Type B pancreatic cell (in vitro differentiated cells): ENCODE measurements at regions not wholly inside any gene's neighbourhood (a gene's known extent, or its start where the extent isn't known, plus 50 kb on each side); places are given as distances from the start of the nearest gene placed in this dataset.
A peak's percentile ranks its signal among the peaks of the same experiment; 100 is the strongest.

Experiments
- DNase-seq: peaks from one replicate; pipeline ENCODE4 v3.0.0; 2021; ENCODE audit warnings: mixed read lengths; ENCODE audit not compliant: unreplicated experiment; ENCODE audit errors: extremely low spot score
- H3K27ac Mint-ChIP-seq: 2 replicates; pipeline ENCODE4 v1.8.0; 2021; ENCODE audit warnings: mild to moderate bottlenecking, mixed read lengths
- H3K27me3 Mint-ChIP-seq: 2 replicates; pipeline ENCODE4 v1.8.0; 2021; ENCODE audit warnings: mixed read lengths
- H3K36me3 Mint-ChIP-seq: 2 replicates; pipeline ENCODE4 v1.8.0; 2021; ENCODE audit warnings: mixed read lengths
- H3K4me1 Mint-ChIP-seq: one replicate; pipeline ENCODE4 v1.8.0; 2021; ENCODE audit warnings: mixed read lengths; ENCODE audit not compliant: unreplicated experiment
- H3K4me3 Mint-ChIP-seq: 2 replicates; pipeline ENCODE4 v1.8.0; 2021; ENCODE audit warnings: mild to moderate bottlenecking, mixed read lengths
- H3K9me3 Mint-ChIP-seq: 2 replicates; pipeline ENCODE4 v1.8.0; 2021; ENCODE audit warnings: mixed read lengths
- TF ChIP-seq, protein P1 (sequence below): fragments of 200-600 bp; sonication (generic); conservative IDR thresholded peaks from 2 replicates; pipeline ENCODE4 v1.5.0; 2021; ENCODE audit warnings: antibody characterized with exemption, mild to moderate bottlenecking

DNA sequence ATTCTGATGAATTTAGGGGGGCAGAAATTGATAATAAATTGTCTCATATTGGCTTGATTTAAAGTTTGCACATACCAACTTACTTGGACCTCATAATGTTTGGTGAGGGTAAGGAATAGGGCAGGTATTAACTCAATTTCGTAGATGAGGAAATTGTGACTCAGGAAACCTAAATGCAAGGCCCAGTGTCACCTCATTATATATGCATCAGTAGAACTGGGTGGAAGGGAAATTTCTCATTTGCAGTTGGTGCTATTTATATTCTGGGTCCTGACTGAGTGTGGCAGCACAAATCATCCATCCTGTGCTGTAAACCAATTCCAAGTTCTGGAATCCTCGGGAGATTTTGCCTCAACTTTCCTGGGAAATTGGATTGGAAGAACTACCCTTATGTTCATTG lies 103.0 kb downstream of the SPATA31D1 start:
- Mint-ChIP-seq H3K27me3 (peaks cover 8% of the 10 kb centered on the region), H3K36me3 (no peaks in the 10 kb centered on the region), H3K4me1 (no peaks in the 10 kb centered on the region), H3K4me3 (no peak overlapping the region), H3K9me3 (peaks cover 4% of the 10 kb centered on the region), H3K27ac (no peak overlapping the region)
- DNase-seq, result no peak
- TF ChIP-seq, protein P1, sequence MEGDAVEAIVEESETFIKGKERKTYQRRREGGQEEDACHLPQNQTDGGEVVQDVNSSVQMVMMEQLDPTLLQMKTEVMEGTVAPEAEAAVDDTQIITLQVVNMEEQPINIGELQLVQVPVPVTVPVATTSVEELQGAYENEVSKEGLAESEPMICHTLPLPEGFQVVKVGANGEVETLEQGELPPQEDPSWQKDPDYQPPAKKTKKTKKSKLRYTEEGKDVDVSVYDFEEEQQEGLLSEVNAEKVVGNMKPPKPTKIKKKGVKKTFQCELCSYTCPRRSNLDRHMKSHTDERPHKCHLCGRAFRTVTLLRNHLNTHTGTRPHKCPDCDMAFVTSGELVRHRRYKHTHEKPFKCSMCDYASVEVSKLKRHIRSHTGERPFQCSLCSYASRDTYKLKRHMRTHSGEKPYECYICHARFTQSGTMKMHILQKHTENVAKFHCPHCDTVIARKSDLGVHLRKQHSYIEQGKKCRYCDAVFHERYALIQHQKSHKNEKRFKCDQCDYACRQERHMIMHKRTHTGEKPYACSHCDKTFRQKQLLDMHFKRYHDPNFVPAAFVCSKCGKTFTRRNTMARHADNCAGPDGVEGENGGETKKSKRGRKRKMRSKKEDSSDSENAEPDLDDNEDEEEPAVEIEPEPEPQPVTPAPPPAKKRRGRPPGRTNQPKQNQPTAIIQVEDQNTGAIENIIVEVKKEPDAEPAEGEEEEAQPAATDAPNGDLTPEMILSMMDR, result no peak

DNA sequence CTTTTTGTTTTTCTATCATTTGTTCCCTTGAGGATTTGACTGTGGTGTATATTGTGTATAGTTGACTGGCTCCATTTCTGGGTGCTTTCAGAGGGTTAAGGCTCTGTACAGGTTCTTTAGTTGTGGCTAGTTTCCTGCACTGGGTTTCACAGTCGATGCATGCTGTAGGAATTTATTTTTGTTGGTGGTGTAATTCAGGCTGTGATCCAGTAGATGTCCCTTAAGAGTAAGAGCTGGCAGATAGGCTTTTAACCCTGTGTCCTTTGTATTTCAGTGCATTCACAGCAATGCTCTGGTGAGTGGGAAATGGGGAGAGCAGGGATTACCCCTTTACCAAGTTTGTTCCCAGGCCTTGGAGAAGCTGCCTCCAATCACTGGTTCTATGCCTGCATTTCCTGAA lies 112.9 kb downstream of the SPATA31D1 start:
- DNase-seq, result no peak
- peaks cover 4% of the 10 kb centered on the region for H3K36me3 Mint-ChIP-seq
- H3K4me3 Mint-ChIP-seq, result no peak overlapping the region
- H3K4me1 Mint-ChIP-seq, result no peaks in the 10 kb centered on the region
- H3K27me3 Mint-ChIP-seq, result no peaks in the 10 kb centered on the region
- peaks cover 8% of the 10 kb centered on the region for H3K9me3 Mint-ChIP-seq
- TF ChIP-seq, protein P1, result peak; percentile 43
- H3K27ac Mint-ChIP-seq, result no peak overlapping the region

DNA sequence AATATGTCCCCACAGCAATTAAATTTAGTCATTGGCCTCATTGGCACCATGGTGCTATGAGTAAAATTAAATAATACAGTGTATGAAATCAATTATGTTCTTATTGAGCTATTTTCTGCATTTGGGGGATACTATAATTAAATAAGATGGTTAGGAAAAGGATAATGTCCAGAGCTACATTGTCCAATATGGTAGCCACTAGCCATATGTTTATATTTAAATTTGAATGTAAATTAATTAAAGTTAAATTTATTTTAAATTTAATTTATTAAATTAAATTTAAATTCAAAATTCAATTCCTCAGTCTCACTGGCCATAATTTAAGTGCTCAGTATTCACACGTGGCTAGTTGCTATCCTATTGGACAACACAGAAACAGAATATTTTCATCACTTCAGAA lies 115.7 kb downstream of the SPATA31D1 start:
- Mint-ChIP-seq H3K9me3 (no peaks in the 10 kb centered on the region), H3K4me1 (no peaks in the 10 kb centered on the region), H3K27ac (no peak overlapping the region), H3K27me3 (no peaks in the 10 kb centered on the region), H3K4me3 (no peak overlapping the region), H3K36me3 (peaks cover 4% of the 10 kb centered on the region)
- TF ChIP-seq, protein P1, result no peak
- no peak for DNase-seq

DNA sequence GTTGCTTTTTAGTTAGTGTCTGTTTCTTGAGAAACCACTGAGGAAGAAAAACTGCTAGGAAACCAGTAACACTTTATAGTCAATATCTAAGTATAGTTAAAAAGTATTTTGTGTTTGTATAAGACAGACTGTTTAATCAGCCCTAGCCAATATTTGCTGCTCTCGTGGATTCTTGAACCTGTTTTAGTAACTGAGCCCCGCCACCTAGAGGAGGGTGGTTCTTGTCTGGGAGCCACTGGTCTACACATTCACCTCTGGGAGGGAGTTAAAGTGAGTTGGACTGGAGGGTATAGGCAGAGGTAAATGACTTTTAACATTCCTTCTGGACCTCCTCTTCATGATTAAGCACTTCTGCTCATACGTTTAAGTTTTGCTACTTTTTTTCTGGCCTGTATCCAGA lies 117.2 kb downstream of the SPATA31D1 start:
- Mint-ChIP-seq H3K4me1 (no peaks in the 10 kb centered on the region), H3K4me3 (no peak overlapping the region), H3K36me3 (peaks cover 4% of the 10 kb centered on the region), H3K27ac (no peak overlapping the region), H3K9me3 (no peaks in the 10 kb centered on the region), H3K27me3 (no peaks in the 10 kb centered on the region)
- TF ChIP-seq, protein P1, result no peak
- no peak for DNase-seq

DNA sequence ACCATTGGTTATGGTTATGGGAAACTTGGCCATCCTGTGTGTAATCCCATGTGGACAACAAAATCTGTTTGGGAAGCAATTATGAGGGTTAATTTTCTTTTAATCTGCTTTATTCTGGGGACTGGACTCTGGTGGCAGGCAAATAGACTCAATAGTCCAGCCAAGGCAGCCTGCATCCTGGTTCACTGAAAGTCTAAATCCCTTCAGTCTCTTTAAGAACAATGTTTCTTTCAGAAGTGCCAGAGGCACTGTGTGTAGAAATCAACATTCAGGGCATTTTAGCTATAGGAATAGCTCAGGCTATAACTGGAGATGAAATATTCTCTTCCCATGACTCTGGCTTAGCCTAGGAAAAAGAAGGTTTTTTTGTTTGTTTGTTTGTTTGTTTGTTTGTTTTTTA lies 118.0 kb downstream of the SPATA31D1 start:
- H3K4me1 Mint-ChIP-seq, result no peaks in the 10 kb centered on the region
- no peak for DNase-seq
- no peaks in the 10 kb centered on the region for H3K36me3 Mint-ChIP-seq
- TF ChIP-seq, protein P1, result no peak
- no peaks in the 10 kb centered on the region for H3K27me3 Mint-ChIP-seq
- no peak overlapping the region for H3K4me3 Mint-ChIP-seq
- no peak overlapping the region for H3K27ac Mint-ChIP-seq
- no peaks in the 10 kb centered on the region for H3K9me3 Mint-ChIP-seq

DNA sequence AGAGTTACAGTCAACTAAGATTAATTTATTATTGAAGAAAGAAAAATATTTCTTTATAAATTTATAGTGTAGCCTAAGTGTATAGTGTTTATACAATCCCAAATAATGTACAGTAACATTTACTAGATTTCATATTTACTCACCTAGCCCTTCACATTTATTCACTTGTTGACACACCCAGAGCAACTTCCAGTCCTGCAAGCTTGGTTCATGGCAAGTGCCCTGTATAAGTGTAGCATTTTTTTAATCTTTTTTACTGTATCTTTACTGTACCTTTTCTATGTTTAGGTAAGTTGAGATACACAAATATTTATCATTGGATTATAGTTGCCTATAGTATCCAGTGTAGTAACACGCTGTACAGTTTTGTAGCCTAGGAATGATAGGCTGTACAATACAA lies 119.9 kb downstream of the SPATA31D1 start:
- H3K27ac Mint-ChIP-seq, result no peak overlapping the region
- no peaks in the 10 kb centered on the region for H3K36me3 Mint-ChIP-seq
- no peaks in the 10 kb centered on the region for H3K4me1 Mint-ChIP-seq
- H3K4me3 Mint-ChIP-seq, result no peak overlapping the region
- no peaks in the 10 kb centered on the region for H3K27me3 Mint-ChIP-seq
- no peaks in the 10 kb centered on the region for H3K9me3 Mint-ChIP-seq
- no peak for DNase-seq
- TF ChIP-seq, protein P1, result no peak
